Esophagus muscularis mucosa (tissue), 4 donors: ENCODE measurements at regions not wholly inside any gene's neighbourhood (a gene's known extent, or its start where the extent isn't known, plus 50 kb on each side); places are given as distances from the start of the nearest gene placed in this dataset.

Experiments
- DNase-seq: peaks from one replicate; pipeline ENCODE4 v3.0.0-alpha.2; 2017; ENCODE audit errors: extremely low spot score
- H3K27ac ChIP-seq, 4 donors: fragments of 200-600 bp; sonication (generic); replicated peaks in 1 of 4; 1 replicate in 3 of 4; 2 replicates in 1 of 4; pipeline ENCODE4 v1.5.1; 2016 to 2019; ENCODE audit warnings: mild to moderate bottlenecking in 1 of 4
- H3K27me3 ChIP-seq, 4 donors: fragments of 200-600 bp; sonication (generic); one replicate each; pipeline versions ENCODE4 v1.5.1 to v1.6.0; 2016 to 2019
- H3K36me3 ChIP-seq, 4 donors: fragments of 200-600 bp; sonication (generic); one replicate each; pipeline ENCODE4 v1.5.1; 2016 to 2019
- H3K4me1 ChIP-seq, 4 donors: fragments of 200-600 bp; sonication (generic); one replicate each; pipeline ENCODE4 v1.5.1; 2016 to 2019
- H3K4me3 ChIP-seq, 4 donors: fragments of 200-600 bp; sonication (generic); 1 replicate in 2 of 4; 2 replicates in 2 of 4; pipeline ENCODE4 v1.5.1; 2016 to 2019; ENCODE audit warnings: mild to moderate bottlenecking in 4 of 4, moderate library complexity in 1 of 4
- H3K9me3 ChIP-seq, 4 donors: fragments of 200-600 bp; sonication (generic); 1 replicate in 3 of 4; 2 replicates in 1 of 4; pipeline ENCODE4 v1.5.1; 2016 to 2019
- EP300 ChIP-seq: sonication (generic); formaldehyde crosslinking; IDR thresholded peaks from one replicate; pipeline ENCODE4 v1.6.1; 2017; ENCODE audit warnings: antibody characterized with exemption
- POLR2A ChIP-seq: fragments of 450-650 bp; IDR thresholded peaks from one replicate; pipeline ENCODE4 v1.6.1; 2017; ENCODE audit warnings: antibody characterized with exemption, moderate library complexity, mild to moderate bottlenecking, low read depth
- POLR2AphosphoS5 ChIP-seq, 2 donors: sonication (generic); formaldehyde crosslinking; IDR thresholded peaks; one replicate each; pipeline ENCODE4 v1.6.1; 2017; ENCODE audit warnings: antibody characterized with exemption in 2 of 2
- WGBS: methylation state at CpG from one replicate; pipeline ENCODE4 v1.1.5; 2018; 5-methylcytosine and 5-hydroxymethylcytosine counted together
- intact Hi-C: fragments of 100-400 bp; cut with DNase I; formaldehyde crosslinking; loops from one replicate; pipeline ENCODE4 v1.15.1; 2023
- TF ChIP-seq, protein P1 (sequence below), 3 experiments: fragments of 200-600 bp in 2 of 3; fragments of 450-650 bp in 1 of 3; sonication (generic) in 2 of 3; IDR thresholded peaks; one replicate each; pipeline ENCODE4 v1.5.1; 2017 to 2019; ENCODE audit warnings: antibody characterized with exemption in 3 of 3, mild to moderate bottlenecking in 2 of 3, moderate library complexity in 1 of 3

DNA sequence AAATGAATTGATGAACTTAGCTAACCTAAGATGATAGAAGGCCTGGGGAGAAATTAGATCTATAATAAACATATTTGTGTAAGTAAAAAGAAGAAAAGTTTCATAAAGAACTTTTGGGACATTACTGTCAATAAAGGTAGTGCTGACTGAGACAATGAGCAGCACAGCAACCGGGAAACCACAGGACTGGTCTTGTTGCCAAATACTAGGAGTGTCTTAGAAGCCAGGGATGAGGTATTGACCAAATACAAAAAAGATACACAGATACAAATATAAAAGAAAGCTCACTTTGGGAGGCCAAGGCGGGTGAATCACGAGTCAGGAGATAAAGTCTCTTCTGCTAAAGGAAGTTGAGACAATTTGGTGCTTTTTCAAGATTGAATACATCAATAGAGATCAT is 362.4 kb upstream of the ZNF385D start:
- no peak overlapping the region for H3K4me3 ChIP-seq
- H3K27ac ChIP-seq, result no peak overlapping the region
- TF ChIP-seq, protein P1, sequence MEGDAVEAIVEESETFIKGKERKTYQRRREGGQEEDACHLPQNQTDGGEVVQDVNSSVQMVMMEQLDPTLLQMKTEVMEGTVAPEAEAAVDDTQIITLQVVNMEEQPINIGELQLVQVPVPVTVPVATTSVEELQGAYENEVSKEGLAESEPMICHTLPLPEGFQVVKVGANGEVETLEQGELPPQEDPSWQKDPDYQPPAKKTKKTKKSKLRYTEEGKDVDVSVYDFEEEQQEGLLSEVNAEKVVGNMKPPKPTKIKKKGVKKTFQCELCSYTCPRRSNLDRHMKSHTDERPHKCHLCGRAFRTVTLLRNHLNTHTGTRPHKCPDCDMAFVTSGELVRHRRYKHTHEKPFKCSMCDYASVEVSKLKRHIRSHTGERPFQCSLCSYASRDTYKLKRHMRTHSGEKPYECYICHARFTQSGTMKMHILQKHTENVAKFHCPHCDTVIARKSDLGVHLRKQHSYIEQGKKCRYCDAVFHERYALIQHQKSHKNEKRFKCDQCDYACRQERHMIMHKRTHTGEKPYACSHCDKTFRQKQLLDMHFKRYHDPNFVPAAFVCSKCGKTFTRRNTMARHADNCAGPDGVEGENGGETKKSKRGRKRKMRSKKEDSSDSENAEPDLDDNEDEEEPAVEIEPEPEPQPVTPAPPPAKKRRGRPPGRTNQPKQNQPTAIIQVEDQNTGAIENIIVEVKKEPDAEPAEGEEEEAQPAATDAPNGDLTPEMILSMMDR (IDR thresholded peaks at IDR 0.05), result no peak
- no peak for TF ChIP-seq POLR2AphosphoS5 (IDR thresholded peaks at IDR 0.05)
- TF ChIP-seq EP300, result no peak
- TF ChIP-seq POLR2A, result no peak
- WGBS, result 84% methylated on average over 3 of the region's 3 CpGs
- no peak for DNase-seq
- no peaks in the 10 kb centered on the region for H3K36me3 ChIP-seq
- intact Hi-C loops, result loop anchor here (5.0 to 10.0 kb wide), 2 partner anchors 361 to 1769 kb away; partner anchors contain the start of gene ZNF385D
- no peaks in the 10 kb centered on the region for H3K27me3 ChIP-seq
- H3K9me3 ChIP-seq, result no peaks in the 10 kb centered on the region
- H3K4me1 ChIP-seq, result no peaks in the 10 kb centered on the region

DNA sequence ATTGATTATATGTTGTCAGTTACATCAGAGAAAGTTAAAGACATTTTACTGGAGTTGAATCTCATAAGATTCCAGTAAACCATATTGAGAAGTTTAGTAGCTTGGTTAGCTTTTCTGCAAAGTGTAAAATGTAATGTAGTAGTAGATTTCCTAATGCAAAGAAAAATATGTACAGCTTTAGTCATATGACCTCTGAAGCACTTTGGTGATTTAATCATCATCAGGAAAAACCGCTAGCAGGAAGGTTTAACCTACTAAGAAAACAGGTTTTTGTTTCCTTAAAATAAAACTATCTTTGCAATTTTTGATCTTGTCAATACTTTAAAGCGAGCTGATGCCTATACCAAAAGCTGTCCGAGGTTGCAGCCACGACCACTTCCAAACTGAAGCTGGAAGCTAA is 364.6 kb upstream of the ZNF385D start:
- no peak overlapping the region for H3K4me3 ChIP-seq
- no peaks in the 10 kb centered on the region for H3K27me3 ChIP-seq
- H3K36me3 ChIP-seq, result no peaks in the 10 kb centered on the region
- H3K4me1 ChIP-seq, result no peaks in the 10 kb centered on the region
- DNase-seq, result no peak
- 87% methylated on average over 4 of the region's 4 CpGs for WGBS
- H3K9me3 ChIP-seq, result no peaks in the 10 kb centered on the region
- TF ChIP-seq, protein P1 (IDR thresholded peaks at IDR 0.05), result no peak
- TF ChIP-seq POLR2A, result no peak
- TF ChIP-seq EP300, result no peak
- TF ChIP-seq POLR2AphosphoS5 (IDR thresholded peaks at IDR 0.05), result no peak
- intact Hi-C loops, result loop anchor here (5.0 to 10.0 kb wide), 2 partner anchors 1603 to 1771 kb away; no protein-coding TSS in a partner anchor
- H3K27ac ChIP-seq, result no peak overlapping the region

DNA sequence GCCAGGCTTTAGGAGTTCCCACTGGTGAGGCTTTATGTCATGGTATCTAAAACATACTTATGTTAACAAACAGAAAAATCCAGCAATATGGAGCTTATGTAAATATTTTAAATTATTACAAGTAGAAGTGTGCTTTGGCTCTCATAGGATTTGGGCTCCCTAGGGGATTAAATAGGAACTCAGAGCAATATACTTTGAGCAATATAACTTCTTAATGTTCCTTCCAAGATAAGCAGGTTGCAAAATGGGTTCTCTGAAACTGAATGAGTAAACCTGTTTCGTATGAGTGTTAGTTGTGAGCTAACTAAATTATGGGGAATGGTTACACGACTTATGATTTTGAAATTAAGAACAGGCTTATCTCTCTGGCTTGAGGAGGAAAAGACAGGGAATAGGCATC is 366.1 kb upstream of the ZNF385D start:
- no peak overlapping the region for H3K27ac ChIP-seq
- no peaks in the 10 kb centered on the region for H3K4me1 ChIP-seq
- intact Hi-C loops, result loop anchor here (5.0 to 10.0 kb wide), 2 partner anchors 1605 to 1772 kb away; no protein-coding TSS in a partner anchor
- H3K9me3 ChIP-seq, result no peaks in the 10 kb centered on the region
- 89% methylated on average over 2 of the region's 2 CpGs for WGBS
- H3K4me3 ChIP-seq, result no peak overlapping the region
- H3K36me3 ChIP-seq, result no peaks in the 10 kb centered on the region
- DNase-seq, result no peak
- no peaks in the 10 kb centered on the region for H3K27me3 ChIP-seq
- TF ChIP-seq POLR2AphosphoS5 (IDR thresholded peaks at IDR 0.05) (no peak), POLR2A (no peak), EP300 (no peak)
- TF ChIP-seq, protein P1 (IDR thresholded peaks at IDR 0.05), result no peak

DNA sequence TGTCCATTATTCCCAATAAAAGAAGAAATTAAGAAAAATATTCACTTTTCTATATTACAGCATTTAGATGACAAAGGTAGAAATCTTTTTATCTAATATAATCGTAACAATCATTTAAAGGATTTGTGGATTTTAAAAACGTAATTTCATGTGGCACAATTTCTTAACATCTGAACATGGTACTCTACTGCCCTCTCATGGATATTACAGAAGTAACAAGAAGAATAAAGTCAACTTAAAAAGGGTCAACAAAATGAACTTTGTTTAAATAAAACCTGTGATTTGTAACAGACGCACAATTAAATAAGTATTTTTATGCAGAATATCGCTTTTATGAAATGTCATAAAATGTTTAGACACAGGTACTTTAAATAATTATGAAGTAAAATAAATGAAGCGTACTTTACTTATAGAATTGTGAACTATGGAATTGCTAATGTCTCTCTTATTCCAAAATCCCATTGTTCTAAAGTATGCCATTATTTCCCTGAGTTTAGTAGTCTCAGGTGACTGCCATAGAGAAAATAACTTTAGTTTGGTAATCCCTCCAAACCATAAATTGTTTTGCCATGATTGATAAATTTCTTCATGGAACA is 366.8 kb upstream of the ZNF385D start:
- 27% methylated on average over 5 of the region's 5 CpGs for WGBS
- DNase-seq, result no peak
- Histone ChIP-seq H3K4me3 (no peak overlapping the region), H3K4me1 (no peaks in the 10 kb centered on the region), H3K27ac (no peak overlapping the region), H3K9me3 (no peaks in the 10 kb centered on the region), H3K27me3 (no peaks in the 10 kb centered on the region), H3K36me3 (no peaks in the 10 kb centered on the region)
- intact Hi-C loops, result loop anchor here (5.0 to 10.0 kb wide), 2 partner anchors 1606 to 1773 kb away; no protein-coding TSS in a partner anchor
- TF ChIP-seq POLR2AphosphoS5 (IDR thresholded peaks at IDR 0.05) (no peak), EP300 (no peak), POLR2A (no peak)
- TF ChIP-seq, protein P1 (IDR thresholded peaks at IDR 0.05), result peak; percentile 64 to 70 (median 67)
